ENCODE measurements at regions not wholly inside any gene's neighbourhood (a gene's known extent, or its start where the extent isn't known, plus 50 kb on each side); places are given as distances from the start of the nearest gene placed in this dataset.

DNA sequence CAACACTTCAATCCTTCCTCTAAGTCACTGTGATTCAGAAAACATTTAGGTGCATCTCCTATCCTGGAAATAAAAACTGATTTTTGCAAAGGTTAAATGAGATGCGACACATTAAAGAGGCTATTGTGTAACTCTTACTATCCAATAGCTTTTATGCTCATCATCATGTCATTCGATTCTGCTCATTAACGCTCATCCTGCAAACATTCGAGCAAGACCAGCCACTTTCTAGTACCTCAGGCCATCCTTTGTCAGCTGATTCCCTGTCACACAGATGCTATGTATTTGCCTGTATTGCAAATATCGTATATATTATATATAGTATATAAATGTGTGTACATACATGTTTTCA, 131.6 kb downstream of the TLR5 start:
- TF ChIP-seq, protein P1, sequence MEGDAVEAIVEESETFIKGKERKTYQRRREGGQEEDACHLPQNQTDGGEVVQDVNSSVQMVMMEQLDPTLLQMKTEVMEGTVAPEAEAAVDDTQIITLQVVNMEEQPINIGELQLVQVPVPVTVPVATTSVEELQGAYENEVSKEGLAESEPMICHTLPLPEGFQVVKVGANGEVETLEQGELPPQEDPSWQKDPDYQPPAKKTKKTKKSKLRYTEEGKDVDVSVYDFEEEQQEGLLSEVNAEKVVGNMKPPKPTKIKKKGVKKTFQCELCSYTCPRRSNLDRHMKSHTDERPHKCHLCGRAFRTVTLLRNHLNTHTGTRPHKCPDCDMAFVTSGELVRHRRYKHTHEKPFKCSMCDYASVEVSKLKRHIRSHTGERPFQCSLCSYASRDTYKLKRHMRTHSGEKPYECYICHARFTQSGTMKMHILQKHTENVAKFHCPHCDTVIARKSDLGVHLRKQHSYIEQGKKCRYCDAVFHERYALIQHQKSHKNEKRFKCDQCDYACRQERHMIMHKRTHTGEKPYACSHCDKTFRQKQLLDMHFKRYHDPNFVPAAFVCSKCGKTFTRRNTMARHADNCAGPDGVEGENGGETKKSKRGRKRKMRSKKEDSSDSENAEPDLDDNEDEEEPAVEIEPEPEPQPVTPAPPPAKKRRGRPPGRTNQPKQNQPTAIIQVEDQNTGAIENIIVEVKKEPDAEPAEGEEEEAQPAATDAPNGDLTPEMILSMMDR (IDR thresholded peaks at IDR 0.05) = no peak
- TF ChIP-seq FOXM1 (IDR thresholded peaks at IDR 0.05; ENCODE audit: low read depth) = no peak
- no peak for TF ChIP-seq EP300 (IDR thresholded peaks at IDR 0.05; ENCODE audit: borderline replicate concordance in 1 of 2, low read depth in 1 of 2, low read length in 1 of 2)
- no peak for TF ChIP-seq SMC3 (IDR thresholded peaks at IDR 0.05; ENCODE audit: low read depth, low read length)
- no peak for TF ChIP-seq MXI1 (IDR thresholded peaks at IDR 0.05; ENCODE audit: low read depth, low read length)
- no peak for TF ChIP-seq TAF1 (IDR thresholded peaks at IDR 0.05; ENCODE audit: borderline replicate concordance, low read depth, low read length)
- no peak for TF ChIP-seq RAD21 (IDR thresholded peaks at IDR 0.05; ENCODE audit: low read length)
- TF ChIP-seq GATA2 (CRISPR knock-in tag; IDR thresholded peaks at IDR 0.05) = no peak
- no peak for TF ChIP-seq RCOR1 (IDR thresholded peaks at IDR 0.05; ENCODE audit: low read length)
